Activated CD8-positive, alpha-beta T cell treated with anti-CD3 and anti-CD28 coated beads for 36 hours (primary cell): ENCODE measurements at regions not wholly inside any gene's neighbourhood (a gene's known extent, or its start where the extent isn't known, plus 50 kb on each side); places are given as distances from the start of the nearest gene placed in this dataset.

ENCODE experiments used
- ATAC-seq: fragments of 200-7000 bp; cut with Tn5 transposase; one replicate; pipeline ENCODE4 v1.10.0; 2021; ENCODE audit warnings: mild to moderate bottlenecking, moderate library complexity
- CTCF ChIA-PET: fragments of 350-600 bp; sonication (Branson Sonifier 250); formaldehyde crosslinking; loops from one replicate; lab custom pipeline; 2021; ENCODE audit warnings: antibody characterized with exemption; lab: Charles Lee
- POLR2A ChIA-PET: fragments of 350-600 bp; sonication (Branson Sonifier 250); formaldehyde crosslinking; loops from one replicate; lab custom pipeline; 2021; ENCODE audit warnings: antibody characterized with exemption; lab: Charles Lee
- DNase-seq: peaks from one replicate; pipeline ENCODE4 v3.0.0-alpha.2; 2020
- H3K27ac Mint-ChIP-seq: one replicate; pipeline ENCODE4 v1.8.0; 2021; ENCODE audit warnings: mild to moderate bottlenecking, mixed read lengths
- H3K27me3 Mint-ChIP-seq: one replicate; pipeline ENCODE4 v1.8.0; 2021; ENCODE audit warnings: mixed read lengths
- H3K36me3 Mint-ChIP-seq: one replicate; pipeline ENCODE4 v1.8.0; 2021; ENCODE audit warnings: low read depth, mixed read lengths
- H3K4me1 Mint-ChIP-seq: one replicate; pipeline ENCODE4 v1.8.0; 2021; ENCODE audit warnings: low read depth, mixed read lengths
- H3K4me3 Mint-ChIP-seq: one replicate; pipeline ENCODE4 v1.8.0; 2021; ENCODE audit warnings: mild to moderate bottlenecking, moderate library complexity, mixed read lengths
- H3K9me3 Mint-ChIP-seq: one replicate; pipeline ENCODE4 v1.8.0; 2021; ENCODE audit warnings: mixed read lengths
- CTCF ChIP-seq: fragments of 200-600 bp; IDR thresholded peaks from one replicate; pipeline ENCODE4 v1.8.0; 2022; ENCODE audit warnings: antibody characterized with exemption, mild to moderate bottlenecking
- intact Hi-C: fragments of 100-400 bp; cut with micrococcal nuclease; formaldehyde crosslinking; loops from one replicate; pipeline ENCODE4 v1.10.0; 2022

- ChIA-PET POLR2A (no interaction called here), CTCF (no interaction called here)
- Mint-ChIP-seq H3K27ac (no peak overlapping the region), H3K4me1 (no peaks in the 10 kb centered on the region), H3K27me3 (peaks cover 1% of the 10 kb centered on the region), H3K4me3 (no peak overlapping the region), H3K9me3 (no peaks in the 10 kb centered on the region), H3K36me3 (no peaks in the 10 kb centered on the region)
- TF ChIP-seq CTCF = no peak
- intact Hi-C loops = no loop called here
- no peak for DNase-seq
- ATAC-seq = no peak
These were observed 147.2 kb upstream of the GSC start for GRCh38 chr14:94917041-94917600.

- no peak overlapping the region for H3K4me3 Mint-ChIP-seq
- ChIA-PET CTCF (no interaction called here), POLR2A (no interaction called here)
- TF ChIP-seq CTCF = no peak
- H3K27me3 Mint-ChIP-seq = peaks cover 3% of the 10 kb centered on the region
- ATAC-seq (no peak), DNase-seq (no peak)
- H3K36me3 Mint-ChIP-seq = no peaks in the 10 kb centered on the region
- intact Hi-C loops = no loop called here
- no peaks in the 10 kb centered on the region for H3K4me1 Mint-ChIP-seq
- peaks cover 2% of the 10 kb centered on the region for H3K9me3 Mint-ChIP-seq
- H3K27ac Mint-ChIP-seq = no peak overlapping the region
These were observed 144.3 kb upstream of the GSC start for GRCh38 chr14:94914191-94914590.

- POLR2A ChIA-PET = no interaction called here
- Mint-ChIP-seq H3K27me3 (peaks cover 3% of the 10 kb centered on the region), H3K9me3 (peaks cover 2% of the 10 kb centered on the region), H3K27ac (no peak overlapping the region), H3K36me3 (no peaks in the 10 kb centered on the region), H3K4me1 (no peaks in the 10 kb centered on the region), H3K4me3 (no peak overlapping the region)
- intact Hi-C loops = no loop called here
- ATAC-seq (no peak), DNase-seq (no peak)
- no peak for TF ChIP-seq CTCF
- CTCF ChIA-PET = no interaction called here
These were observed 137.8 kb upstream of the GSC start for GRCh38 chr14:94907626-94908261.

GRCh38 chr14:94906991-94907587 is 137.2 kb upstream of the GSC start:
- ChIA-PET CTCF (no interaction called here), POLR2A (no interaction called here)
- intact Hi-C loops = no loop called here
- H3K4me1 Mint-ChIP-seq = no peaks in the 10 kb centered on the region
- no peak for ATAC-seq
- no peak for TF ChIP-seq CTCF
- H3K27ac Mint-ChIP-seq = no peak overlapping the region
- H3K36me3 Mint-ChIP-seq = no peaks in the 10 kb centered on the region
- peaks cover 3% of the 10 kb centered on the region for H3K27me3 Mint-ChIP-seq
- no peak for DNase-seq
- no peak overlapping the region for H3K4me3 Mint-ChIP-seq
- peaks cover 2% of the 10 kb centered on the region for H3K9me3 Mint-ChIP-seq

- ATAC-seq (no peak), DNase-seq (no peak)
- H3K4me1 Mint-ChIP-seq = no peaks in the 10 kb centered on the region
- no peak overlapping the region for H3K27ac Mint-ChIP-seq
- H3K4me3 Mint-ChIP-seq = no peak overlapping the region
- peaks cover 3% of the 10 kb centered on the region for H3K27me3 Mint-ChIP-seq
- ChIA-PET CTCF (no interaction called here), POLR2A (no interaction called here)
- TF ChIP-seq CTCF = no peak
- peaks cover 2% of the 10 kb centered on the region for H3K9me3 Mint-ChIP-seq
- H3K36me3 Mint-ChIP-seq = no peaks in the 10 kb centered on the region
- intact Hi-C loops = no loop called here
These were observed 136.7 kb upstream of the GSC start for GRCh38 chr14:94906577-94906976.
